Peyer's patch (tissue), 4 donors: ENCODE measurements at regions not wholly inside any gene's neighbourhood (a gene's known extent, or its start where the extent isn't known, plus 50 kb on each side); places are given as distances from the start of the nearest gene placed in this dataset.

ENCODE experiments used
- DNase-seq, 3 donors: peaks; one replicate each; pipeline ENCODE4 v3.0.0-alpha.2; 2017 to 2019
- H3K27ac ChIP-seq, 4 donors: fragments of 200-600 bp; sonication (generic); one replicate each; pipeline ENCODE4 v1.5.1; 2016 to 2019
- H3K27me3 ChIP-seq, 2 donors: fragments of 200-600 bp; sonication (generic); one replicate each; pipeline ENCODE4 v1.5.1; 2019
- H3K36me3 ChIP-seq, 3 donors: fragments of 200-600 bp; sonication (generic); one replicate each; pipeline ENCODE4 v1.5.1; 2016 to 2019
- H3K4me1 ChIP-seq, 4 donors: fragments of 200-600 bp; sonication (generic); one replicate each; pipeline ENCODE4 v1.5.1; 2016 to 2019
- H3K4me3 ChIP-seq, 4 donors: fragments of 200-600 bp; sonication (generic); 1 replicate in 3 of 4; 2 replicates in 1 of 4; pipeline ENCODE4 v1.5.1; 2016 to 2019; ENCODE audit warnings: mild to moderate bottlenecking in 1 of 4
- H3K9me3 ChIP-seq, 4 donors: fragments of 200-600 bp; sonication (generic); one replicate each; pipeline ENCODE4 v1.5.1; 2016 to 2019; ENCODE audit warnings: mild to moderate bottlenecking in 1 of 4
- CTCF ChIP-seq, 6 experiments: fragments of 450-650 bp in 4 of 6; fragments of 200-600 bp in 2 of 6; sonication (generic) in 1 of 6; IDR thresholded peaks; one replicate each; pipeline ENCODE4 v1.5.1; 2017 to 2019; ENCODE audit warnings: antibody characterized with exemption in 6 of 6, mild to moderate bottlenecking in 3 of 6, moderate library complexity in 1 of 6
- POLR2A ChIP-seq, 2 donors: fragments of 450-650 bp; IDR thresholded peaks; one replicate each; pipeline ENCODE4 v1.5.1; 2017; ENCODE audit warnings: antibody characterized with exemption in 2 of 2, mild to moderate bottlenecking in 2 of 2, moderate library complexity in 2 of 2

DNA sequence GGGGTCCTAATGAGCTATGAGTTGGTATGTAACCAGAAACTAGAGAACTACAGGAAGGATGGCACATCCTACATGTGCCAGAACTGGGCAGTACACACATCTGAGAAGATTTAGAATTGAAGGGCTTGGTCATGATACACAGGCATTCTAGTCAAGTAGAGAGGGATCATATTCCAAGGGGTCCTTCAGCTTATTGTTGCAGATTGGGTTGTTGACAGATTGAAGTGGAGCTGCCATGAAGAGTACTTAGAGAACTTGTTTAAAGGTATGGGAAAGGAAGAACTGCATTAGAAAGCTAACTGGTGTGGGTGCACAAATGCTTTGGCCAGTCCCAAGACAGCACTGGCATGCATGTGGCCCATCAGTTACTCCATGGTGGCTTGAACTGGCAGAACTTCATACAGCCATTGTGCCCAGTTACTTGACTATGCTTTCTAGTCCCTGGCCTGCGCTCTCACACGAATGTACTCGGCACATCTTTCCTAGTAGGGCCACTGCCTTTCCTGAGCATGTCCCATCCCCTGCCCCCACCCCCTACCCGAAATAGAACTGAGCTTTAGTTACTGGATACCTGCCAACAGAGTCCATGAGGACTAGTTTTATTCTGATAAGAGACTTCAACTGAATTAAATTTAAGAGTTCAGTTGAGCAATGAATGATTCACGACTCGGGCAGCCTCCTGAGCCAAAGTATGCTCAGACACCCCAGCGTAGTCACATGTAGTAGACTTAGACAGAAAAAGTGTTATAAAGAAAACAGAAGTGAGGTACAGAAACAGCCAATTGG, 64.0 kb downstream of the CCNG2 start:
- no peaks in the 10 kb centered on the region for H3K36me3 ChIP-seq
- H3K4me3 ChIP-seq = no peak overlapping the region
- no peaks in the 10 kb centered on the region for H3K9me3 ChIP-seq
- H3K4me1 ChIP-seq = no peaks in the 10 kb centered on the region
- DNase-seq = no peak
- H3K27me3 ChIP-seq = no peaks in the 10 kb centered on the region
- TF ChIP-seq POLR2A (IDR thresholded peaks at IDR 0.05) (no peak), CTCF (IDR thresholded peaks at IDR 0.05) (no peak)
- H3K27ac ChIP-seq = no peak overlapping the region

GRCh38 chr4:77225022-77225421, 68.0 kb downstream of the CCNG2 start:
- no peak for DNase-seq
- no peak overlapping the region for H3K27ac ChIP-seq
- no peaks in the 10 kb centered on the region for H3K27me3 ChIP-seq
- H3K4me3 ChIP-seq = no peak overlapping the region
- TF ChIP-seq POLR2A (IDR thresholded peaks at IDR 0.05) (no peak), CTCF (IDR thresholded peaks at IDR 0.05) (no peak)
- H3K9me3 ChIP-seq = no peaks in the 10 kb centered on the region
- H3K36me3 ChIP-seq = no peaks in the 10 kb centered on the region
- no peaks in the 10 kb centered on the region for H3K4me1 ChIP-seq

DNA sequence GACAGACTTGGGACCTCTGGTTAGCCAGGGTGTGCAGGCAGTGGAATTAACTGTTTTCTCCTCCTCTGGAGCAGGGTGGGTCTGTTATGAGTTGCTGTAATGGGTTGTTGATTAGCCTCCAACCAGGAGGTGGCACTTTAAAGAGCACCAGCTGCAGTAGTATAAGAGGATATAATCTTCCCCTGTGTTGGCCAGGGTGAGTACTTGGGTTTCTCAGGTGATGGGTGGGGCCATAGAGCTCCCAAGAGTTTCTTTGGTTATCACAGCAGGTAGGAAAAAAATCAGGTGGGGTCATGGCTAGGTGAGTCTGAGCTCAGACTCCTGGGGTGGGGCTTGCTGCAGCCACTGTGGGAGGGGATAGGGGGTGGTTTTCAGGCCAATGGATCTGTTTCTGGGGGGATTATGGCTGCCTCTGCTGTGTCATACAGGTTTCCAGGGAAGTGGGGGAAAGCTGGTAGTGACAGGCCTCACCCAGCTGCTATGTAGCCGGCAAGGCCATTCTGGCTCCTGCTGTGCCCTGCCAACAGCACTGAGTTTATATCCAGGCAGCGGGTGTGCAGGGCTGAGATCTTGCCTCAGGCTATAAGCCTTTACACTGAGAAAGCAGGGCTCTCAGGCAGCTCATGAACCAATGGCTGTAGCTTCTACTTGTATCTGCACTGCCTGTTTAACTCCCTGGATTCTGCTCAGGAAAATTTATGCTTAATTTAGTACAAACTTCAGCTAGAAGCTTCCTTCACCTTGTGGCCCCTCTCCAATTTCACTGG, 70.1 kb downstream of the CCNG2 start:
- H3K4me1 ChIP-seq = no peaks in the 10 kb centered on the region
- no peak overlapping the region for H3K27ac ChIP-seq
- TF ChIP-seq CTCF (IDR thresholded peaks at IDR 0.05) (no peak), POLR2A (IDR thresholded peaks at IDR 0.05) (no peak)
- no peaks in the 10 kb centered on the region for H3K27me3 ChIP-seq
- H3K4me3 ChIP-seq = no peak overlapping the region
- H3K36me3 ChIP-seq = no peaks in the 10 kb centered on the region
- DNase-seq = no peak
- H3K9me3 ChIP-seq = no peaks in the 10 kb centered on the region

DNA sequence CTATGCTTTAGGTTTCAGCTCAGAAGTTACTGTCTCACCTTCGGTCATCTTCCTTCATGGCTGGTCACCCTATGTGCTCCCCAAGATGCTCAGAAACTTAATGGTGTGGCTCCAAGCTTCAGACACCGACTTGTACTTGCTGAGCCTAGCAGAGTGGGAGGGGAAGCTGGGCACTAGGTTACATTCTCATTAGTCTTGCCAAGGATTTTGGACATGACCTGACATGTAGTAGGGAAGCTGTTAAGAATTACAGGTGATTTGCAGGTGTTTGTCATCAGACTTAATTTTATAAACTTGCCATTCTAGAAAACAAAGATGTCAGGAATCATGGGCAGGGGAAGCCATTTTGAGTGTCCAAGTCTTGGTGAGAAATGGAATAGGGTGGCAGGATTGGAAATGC, 72.4 kb downstream of the CCNG2 start:
- Histone ChIP-seq H3K4me3 (no peak overlapping the region), H3K27me3 (no peaks in the 10 kb centered on the region), H3K36me3 (no peaks in the 10 kb centered on the region), H3K27ac (no peak overlapping the region), H3K4me1 (no peaks in the 10 kb centered on the region), H3K9me3 (no peaks in the 10 kb centered on the region)
- no peak for DNase-seq
- TF ChIP-seq CTCF (IDR thresholded peaks at IDR 0.05) (no peak), POLR2A (IDR thresholded peaks at IDR 0.05) (no peak)

GRCh38 chr4:77232653-77233052, 75.6 kb downstream of the CCNG2 start:
- DNase-seq = no peak
- Histone ChIP-seq H3K4me1 (no peaks in the 10 kb centered on the region), H3K4me3 (no peak overlapping the region), H3K36me3 (no peaks in the 10 kb centered on the region), H3K27me3 (no peaks in the 10 kb centered on the region), H3K27ac (no peak overlapping the region), H3K9me3 (no peaks in the 10 kb centered on the region)
- TF ChIP-seq CTCF (IDR thresholded peaks at IDR 0.05) (no peak), POLR2A (IDR thresholded peaks at IDR 0.05) (no peak)
